ENCODE measurements at regions not wholly inside any gene's neighbourhood (a gene's known extent, or its start where the extent isn't known, plus 50 kb on each side); places are given as distances from the start of the nearest gene placed in this dataset.

GRCh38 chr6:50539447-50539846 lies 173.9 kb upstream of the TFAP2D start:
- intact Hi-C loops (cut with DNase I) = no loop called here

GRCh38 chr6:50541941-50542340 lies 171.4 kb upstream of the TFAP2D start:
- Histone ChIP-seq H3K4me3 (no peak overlapping the region), H3K27ac (no peak overlapping the region), H3K4me1 (no peaks in the 10 kb centered on the region), H3K36me3 (no peaks in the 10 kb centered on the region), H3K9me3 (no peaks in the 10 kb centered on the region), H3K27me3 (no peaks in the 10 kb centered on the region)
- TF ChIP-seq CTCF (IDR thresholded peaks at IDR 0.05) = no peak
- DNase-seq = no peak
- ATAC-seq = no peak
- intact Hi-C loops (cut with DNase I) = no loop called here

More at GRCh38 chr6:50539447-50539846, 173.9 kb upstream of the TFAP2D start:
- TF ChIP-seq CTCF (IDR thresholded peaks at IDR 0.05) = no peak
- Histone ChIP-seq H3K27me3 (no peaks in the 10 kb centered on the region), H3K36me3 (no peaks in the 10 kb centered on the region), H3K4me1 (no peaks in the 10 kb centered on the region), H3K27ac (no peak overlapping the region), H3K9me3 (no peaks in the 10 kb centered on the region), H3K4me3 (no peak overlapping the region)
- ATAC-seq (no peak), DNase-seq (no peak)

DNA sequence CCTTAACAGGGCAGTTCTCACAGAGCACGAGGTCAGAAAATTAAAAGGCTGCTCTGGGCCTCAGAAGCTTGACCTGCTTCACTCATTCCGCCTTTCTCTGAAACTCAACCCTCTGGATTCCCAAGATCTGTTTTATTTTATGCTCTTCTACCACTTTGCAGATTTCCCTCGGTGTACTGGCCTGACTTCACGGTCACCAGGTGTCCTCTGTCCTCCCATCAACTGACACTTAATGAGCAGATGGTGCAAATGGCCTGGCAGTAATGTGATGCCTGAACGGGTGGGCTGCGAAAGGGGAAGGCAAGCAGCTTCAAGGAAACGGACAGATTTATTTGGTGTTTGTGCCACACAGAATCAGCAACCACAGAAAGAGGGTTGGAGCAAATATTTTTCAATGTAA lies 169.7 kb upstream of the TFAP2D start:
- no peak overlapping the region for H3K27ac ChIP-seq
- H3K4me3 ChIP-seq = no peak overlapping the region
- H3K36me3 ChIP-seq = no peaks in the 10 kb centered on the region
- no peak for TF ChIP-seq CTCF (IDR thresholded peaks at IDR 0.05)
- intact Hi-C loops (cut with DNase I) = no loop called here
- no peaks in the 10 kb centered on the region for H3K4me1 ChIP-seq
- ATAC-seq = no peak
- H3K9me3 ChIP-seq = no peaks in the 10 kb centered on the region
- no peak for DNase-seq
- H3K27me3 ChIP-seq = no peaks in the 10 kb centered on the region

DNA sequence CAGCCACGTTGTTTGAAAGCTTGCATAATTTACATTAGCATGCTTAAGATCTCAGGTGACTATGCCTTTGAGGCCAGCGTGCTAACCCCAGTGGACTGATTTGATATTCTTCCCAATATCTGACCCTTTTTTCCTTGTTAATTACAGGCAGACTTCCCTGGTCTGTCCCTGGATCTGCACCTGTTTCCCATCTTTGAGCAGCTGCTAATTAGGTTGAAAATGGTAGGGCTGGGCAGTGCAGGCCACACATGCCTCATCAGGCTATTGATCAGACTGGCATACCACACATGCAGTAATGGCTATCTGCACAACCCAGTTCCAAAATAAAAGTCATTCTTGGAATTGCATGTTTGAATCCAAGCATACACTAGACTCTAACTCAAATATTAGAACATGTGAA lies 164.3 kb upstream of the TFAP2D start:
- Histone ChIP-seq H3K27me3 (no peaks in the 10 kb centered on the region), H3K27ac (no peak overlapping the region), H3K9me3 (no peaks in the 10 kb centered on the region), H3K4me1 (no peaks in the 10 kb centered on the region), H3K36me3 (no peaks in the 10 kb centered on the region), H3K4me3 (no peak overlapping the region)
- intact Hi-C loops (cut with DNase I) = no loop called here
- TF ChIP-seq CTCF (IDR thresholded peaks at IDR 0.05) = no peak
- ATAC-seq = no peak
- DNase-seq = no peak

DNA sequence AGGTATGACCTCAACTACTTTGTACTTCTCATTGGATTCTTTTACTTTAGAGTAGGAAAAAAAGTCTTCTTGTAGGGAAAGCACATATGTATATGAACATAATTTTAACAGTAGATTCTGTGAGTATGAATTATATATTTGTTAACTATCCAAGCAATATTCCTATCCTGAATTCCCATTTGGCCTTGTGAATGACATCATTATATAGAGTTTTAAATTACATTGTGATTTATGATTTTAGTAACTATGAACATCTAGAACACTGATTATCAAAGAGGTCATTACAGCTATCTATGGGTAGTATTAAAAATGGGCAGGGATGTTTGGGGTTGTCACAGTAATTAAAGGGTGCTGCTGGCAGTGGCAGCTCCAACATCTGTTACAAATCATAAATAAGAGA lies 163.9 kb upstream of the TFAP2D start:
- peaks cover 0 to 3% of the 10 kb centered on the region in 2 donors for H3K9me3 ChIP-seq
- intact Hi-C loops (cut with DNase I) = no loop called here
- no peak for TF ChIP-seq CTCF (IDR thresholded peaks at IDR 0.05)
- no peaks in the 10 kb centered on the region for H3K4me1 ChIP-seq
- no peaks in the 10 kb centered on the region for H3K36me3 ChIP-seq
- no peak overlapping the region for H3K4me3 ChIP-seq
- no peak for ATAC-seq
- no peak for DNase-seq
- no peak overlapping the region for H3K27ac ChIP-seq
- no peaks in the 10 kb centered on the region for H3K27me3 ChIP-seq
